GM12878 (cell line): ENCODE measurements at regions not wholly inside any gene's neighbourhood (a gene's known extent, or its start where the extent isn't known, plus 50 kb on each side); places are given as distances from the start of the nearest gene placed in this dataset.

Experiments
- ATAC-seq: fragments of 200-7000 bp; cut with Tn5 transposase; 3 replicates; pipeline ENCODE4 v1.9.1; 2020; ENCODE audit warnings: mild to moderate bottlenecking, moderate library complexity
- BruUV-seq: library from RNA; stranded (reverse); fragments of 400-500 nt; replicated peaks from 2 replicates; lab custom pipeline; 2021; lab: Mats Ljungman, UMichigan
- CTCF ChIA-PET: fragments of 300-600 bp; sonication (Branson Sonifier 250); formaldehyde crosslinking; extraction: SDS; loops from one replicate; lab custom pipeline; 2021; ENCODE audit warnings: inconsistent platforms; lab: Yijun Ruan, JAX
- POLR2A ChIA-PET: fragments of 350-600 bp; formaldehyde crosslinking; extraction: SDS; loops from one replicate; lab custom pipeline; 2021; ENCODE audit warnings: inconsistent platforms; lab: Charles Lee
- RAD21 ChIA-PET: fragments of 300-600 bp; sonication (Branson Sonifier 250); formaldehyde crosslinking; loops from one replicate; lab custom pipeline; 2023; ENCODE audit warnings: antibody characterized with exemption; ENCODE audit not compliant: unreplicated experiment; lab: Charles Lee
- SMC1A ChIA-PET: fragments of 300-600 bp; sonication (Branson Sonifier 250); formaldehyde crosslinking; loops from one replicate; lab custom pipeline; 2023; ENCODE audit not compliant: unreplicated experiment, uncharacterized antibody; lab: Charles Lee
- DNase-seq: peaks from one replicate; pipeline ENCODE4 v3.0.0-alpha.2; 2011; ENCODE audit warnings: low read depth, low spot score
- FAIRE-seq: peaks from 3 replicates; lab custom pipeline; 2011; peaks lifted over from hg19 to GRCh38; lab: Jason Lieb, UNC
- H2AFZ ChIP-seq: 2 replicates; pipeline ENCODE4 v1.6.0; 2011; ENCODE audit warnings: low read depth, low read length, control low read depth; ENCODE audit not compliant: control insufficient read depth
- H3K27ac ChIP-seq: 2 replicates; pipeline ENCODE4 v1.5.1; 2011; ENCODE audit warnings: control low read depth; ENCODE audit not compliant: control insufficient read depth, insufficient read depth
- H3K27me3 ChIP-seq, 2 experiments: replicated peaks in 1 of 2; 2 replicates each; pipeline versions ENCODE4 v1.6.0 to v1.6.1; 2011; ENCODE audit warnings: low read length in 1 of 2; ENCODE audit not compliant: control insufficient read depth in 2 of 2, insufficient read depth in 2 of 2
- H3K36me3 ChIP-seq, 2 experiments: 2 replicates each; pipeline ENCODE4 v1.5.1; 2011; ENCODE audit warnings: low read length in 1 of 2; ENCODE audit not compliant: control insufficient read depth in 2 of 2, insufficient read depth in 2 of 2
- H3K4me1 ChIP-seq: 2 replicates; pipeline ENCODE4 v1.6.1; 2011; ENCODE audit warnings: mild to moderate bottlenecking, low read length, moderate library complexity, mixed read lengths; ENCODE audit not compliant: control insufficient read depth, insufficient read depth
- H3K4me2 ChIP-seq: 2 replicates; pipeline ENCODE4 v1.6.0; 2011; ENCODE audit warnings: control low read depth; ENCODE audit not compliant: control insufficient read depth, insufficient read depth
- H3K4me3 ChIP-seq: fragments of 200-600 bp; sonication (generic); 2 replicates; pipeline ENCODE4 v1.5.1; 2016
- H3K79me2 ChIP-seq: 2 replicates; pipeline ENCODE4 v1.6.0; 2011; ENCODE audit warnings: low read length; ENCODE audit not compliant: control insufficient read depth, insufficient read depth
- H3K9ac ChIP-seq: 2 replicates; pipeline ENCODE4 v1.8.0; 2011; ENCODE audit warnings: low read length, control low read depth, mixed read lengths; ENCODE audit not compliant: control insufficient read depth, insufficient read depth
- H3K9me3 ChIP-seq: replicated peaks from 3 replicates; pipeline ENCODE4 v1.5.1; 2011; ENCODE audit warnings: mild to moderate bottlenecking, low read length; ENCODE audit not compliant: control insufficient read depth, insufficient read depth
- H4K20me1 ChIP-seq: 2 replicates; pipeline ENCODE4 v1.6.0; 2011; ENCODE audit not compliant: control insufficient read depth, insufficient read depth
- DPF2 ChIP-seq: fragments of 450-650 bp; IDR thresholded peaks from 2 replicates; pipeline ENCODE4 v1.6.1; 2017; ENCODE audit warnings: mild to moderate bottlenecking
- EED ChIP-seq: sonication (generic); IDR thresholded peaks from 2 replicates; pipeline ENCODE4 v1.6.1; 2016; ENCODE audit warnings: antibody characterized with exemption, low read depth
- GABPA ChIP-seq: IDR thresholded peaks from 2 replicates; pipeline ENCODE4 v1.6.1; 2014; ENCODE audit warnings: antibody characterized with exemption, low read depth, mild to moderate bottlenecking, inconsistent platforms
- HCFC1 ChIP-seq: fragments of 150-350 bp; IDR thresholded peaks from 2 replicates; pipeline ENCODE4 v1.6.1; 2014; ENCODE audit warnings: low read length
- HDAC6 ChIP-seq: fragments of 200-600 bp; sonication (generic); IDR thresholded peaks from one replicate; pipeline ENCODE4 v1.8.0; 2017; ENCODE audit warnings: antibody characterized with exemption; ENCODE audit not compliant: unreplicated experiment
- HDGF ChIP-seq: fragments of 450-650 bp; IDR thresholded peaks from 2 replicates; pipeline ENCODE4 v1.6.1; 2016; ENCODE audit warnings: antibody characterized with exemption
- JUNB ChIP-seq: IDR thresholded peaks from 2 replicates; pipeline ENCODE4 v1.6.1; 2016; ENCODE audit warnings: antibody characterized with exemption, mild to moderate bottlenecking
- KAT2A ChIP-seq: conservative IDR thresholded peaks from 2 replicates; pipeline ENCODE4 v1.6.1; 2011; ENCODE audit warnings: low read depth, low read length; ENCODE audit not compliant: control insufficient read depth
- MEF2A ChIP-seq: IDR thresholded peaks from 2 replicates; pipeline ENCODE4 v1.6.1; 2011; ENCODE audit warnings: low read depth, mild to moderate bottlenecking, low read length, moderate library complexity; ENCODE audit not compliant: insufficient read depth
- PAX8 ChIP-seq: fragments of 450-650 bp; IDR thresholded peaks from 2 replicates; pipeline ENCODE4 v1.6.1; 2017; ENCODE audit warnings: mild to moderate bottlenecking, moderate library complexity
- RAD21 ChIP-seq: IDR thresholded peaks from 2 replicates; pipeline ENCODE4 v1.6.1; 2011; ENCODE audit warnings: mild to moderate bottlenecking, low read depth, low read length, moderate library complexity; ENCODE audit not compliant: insufficient read depth
- SMAD5 ChIP-seq: IDR thresholded peaks from 2 replicates; pipeline ENCODE4 v1.6.1; 2016; ENCODE audit warnings: antibody characterized with exemption, low read depth
- SMC3 ChIP-seq: IDR thresholded peaks from 2 replicates; pipeline ENCODE4 v1.6.1; 2011; ENCODE audit warnings: low read length, improper control_type of control experiment, borderline replicate concordance
- ZNF384 ChIP-seq: IDR thresholded peaks from 2 replicates; pipeline ENCODE4 v1.6.1; 2012; ENCODE audit warnings: low read depth, mild to moderate bottlenecking, low read length, improper control_type of control experiment, borderline replicate concordance
- ZNF622 ChIP-seq: fragments of 450-650 bp; IDR thresholded peaks from 2 replicates; pipeline ENCODE4 v1.6.1; 2017; ENCODE audit warnings: mild to moderate bottlenecking, inconsistent platforms
- ZSCAN29 ChIP-seq: fragments of 450-650 bp; IDR thresholded peaks from 2 replicates; pipeline ENCODE4 v1.6.1; 2017; ENCODE audit warnings: mild to moderate bottlenecking, moderate library complexity
- WGBS: methylation state at CpG from one replicate; pipeline ENCODE4 v1.1.6; 2016; ENCODE audit warnings: low lambda C conversion rate; ENCODE audit not compliant: insufficient replicate concordance, insufficient coverage; ENCODE audit errors: missing lambda C conversion rate; 5-methylcytosine and 5-hydroxymethylcytosine counted together
- in situ Hi-C: fragments of 300-500 bp; cut with MboI; formaldehyde crosslinking; loops from 9 replicates; pipeline ENCODE4 v1.14.3; 2018; ENCODE audit warnings: mixed read lengths
- intact Hi-C: fragments of 100-400 bp; cut with micrococcal nuclease; formaldehyde crosslinking; loops from one replicate; pipeline ENCODE4 v1.14.2; 2022; ENCODE audit not compliant: unreplicated experiment
- TF ChIP-seq, protein P1 (sequence below): fragments of 150-350 bp; IDR thresholded peaks from 2 replicates; pipeline ENCODE4 v1.6.1; 2016; ENCODE audit warnings: low read depth, low read length
- TF ChIP-seq, protein P2 (sequence below): IDR thresholded peaks from 2 replicates; pipeline ENCODE4 v1.6.1; 2012; ENCODE audit warnings: mild to moderate bottlenecking, low read depth, low read length

DNA sequence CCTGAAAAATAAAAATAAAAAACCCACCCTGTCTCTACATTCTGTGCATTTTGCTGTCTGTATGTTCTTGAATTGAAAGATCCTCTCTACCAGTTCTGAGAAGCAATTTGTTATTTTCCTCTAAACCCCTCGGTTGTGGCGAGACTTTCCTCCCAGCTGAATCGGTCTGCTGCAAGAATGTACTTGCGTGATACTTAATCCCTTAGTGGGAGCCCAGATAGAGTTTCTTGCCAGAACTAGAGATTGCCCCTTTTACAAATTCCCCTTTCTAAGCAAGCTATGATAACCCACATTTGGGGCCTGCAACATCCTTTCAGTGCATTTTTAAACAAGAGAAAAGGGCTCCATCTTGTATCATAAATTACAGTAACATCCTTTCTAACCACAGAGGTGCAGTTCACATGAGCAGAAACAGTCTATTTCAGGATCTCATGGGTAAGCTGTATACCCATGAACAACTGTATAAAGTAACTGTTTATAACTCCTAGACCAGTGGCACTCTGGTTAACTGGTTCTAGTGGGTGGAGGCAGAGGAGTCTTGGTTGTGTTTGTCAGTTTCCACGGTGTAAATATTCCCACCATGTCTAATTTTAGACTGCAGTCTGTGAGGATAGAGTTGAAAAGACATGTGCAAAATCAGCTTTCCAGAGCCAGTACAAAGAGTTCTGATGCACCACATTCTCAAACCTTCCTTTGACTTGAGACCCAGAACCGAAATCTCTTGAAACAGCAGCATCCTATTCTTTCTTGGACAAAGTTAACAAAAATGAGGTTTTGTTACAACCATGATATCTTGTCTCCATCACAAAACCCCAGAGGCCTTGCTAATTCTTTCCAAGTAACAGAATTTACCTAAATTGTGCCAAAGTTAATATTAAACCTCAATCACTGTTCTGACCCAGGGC, 113.1 kb upstream of the ZNF217 start:
- FAIRE-seq (peak; percentile 91), ATAC-seq (peak; percentile 64), DNase-seq (peak; percentile 81)
- WGBS = 6% methylated on average over 6 of the region's 6 CpGs
- ChIA-PET SMC1A (interaction anchor here (0.8 to 5.2 kb wide), 28 partner anchors 9 to 223 kb away, joined by 3 to 64 read pairs (median 5); no protein-coding TSS in a partner anchor), CTCF (interaction anchor here (0.6 to 2.1 kb wide), 9 partner anchors 24 to 187 kb away, joined by 3 to 5 read pairs (median 3); no protein-coding TSS in a partner anchor), POLR2A (interaction anchor here (0.6 to 3.3 kb wide), 9 partner anchors 9 to 128 kb away, joined by 3 to 22 read pairs (median 3); no protein-coding TSS in a partner anchor), RAD21 (interaction anchor here (0.7 to 4.7 kb wide), 22 partner anchors 10 to 228 kb away, joined by 3 to 34 read pairs (median 7); no protein-coding TSS in a partner anchor)
- Histone ChIP-seq H4K20me1 (no peaks in the 10 kb centered on the region), H3K4me1 (peaks cover 42% of the 10 kb centered on the region), H3K36me3 (no peaks in the 10 kb centered on the region), H2AFZ (peak overlapping the region; percentile 67), H3K79me2 (no peaks in the 10 kb centered on the region), H3K27me3 (no peaks in the 10 kb centered on the region), H3K27ac (peak overlapping the region; percentile 97), H3K4me3 (peak overlapping the region; percentile 25; the same call in 1 of the 2 replicates), H3K4me2 (peak overlapping the region; percentile 92), H3K9me3 (no peaks in the 10 kb centered on the region), H3K9ac (peak overlapping the region; percentile 57)
- in situ Hi-C loops = no loop called here
- BruUV-seq = no TSS peak
- intact Hi-C loops = loop anchor here (2.0 to 5.0 kb wide), 4 partner anchors 30 to 211 kb away; no protein-coding TSS in a partner anchor
- TF ChIP-seq ZNF622 (no peak), HCFC1 (no peak), HDGF (no peak), ZSCAN29 (no peak), ZNF384 (no peak), RAD21 (no peak; the same call in 1 of the 2 replicates), GABPA (no peak), PAX8 (no peak), MEF2A (peak; percentile 84), JUNB (no peak), HDAC6 (no peak), EED (peak; percentile 16; the same call in 1 of the 2 replicates), KAT2A (no peak), SMC3 (no peak; the same call in 1 of the 2 replicates), DPF2 (no peak), SMAD5 (no peak)
- TF ChIP-seq, protein P1, sequence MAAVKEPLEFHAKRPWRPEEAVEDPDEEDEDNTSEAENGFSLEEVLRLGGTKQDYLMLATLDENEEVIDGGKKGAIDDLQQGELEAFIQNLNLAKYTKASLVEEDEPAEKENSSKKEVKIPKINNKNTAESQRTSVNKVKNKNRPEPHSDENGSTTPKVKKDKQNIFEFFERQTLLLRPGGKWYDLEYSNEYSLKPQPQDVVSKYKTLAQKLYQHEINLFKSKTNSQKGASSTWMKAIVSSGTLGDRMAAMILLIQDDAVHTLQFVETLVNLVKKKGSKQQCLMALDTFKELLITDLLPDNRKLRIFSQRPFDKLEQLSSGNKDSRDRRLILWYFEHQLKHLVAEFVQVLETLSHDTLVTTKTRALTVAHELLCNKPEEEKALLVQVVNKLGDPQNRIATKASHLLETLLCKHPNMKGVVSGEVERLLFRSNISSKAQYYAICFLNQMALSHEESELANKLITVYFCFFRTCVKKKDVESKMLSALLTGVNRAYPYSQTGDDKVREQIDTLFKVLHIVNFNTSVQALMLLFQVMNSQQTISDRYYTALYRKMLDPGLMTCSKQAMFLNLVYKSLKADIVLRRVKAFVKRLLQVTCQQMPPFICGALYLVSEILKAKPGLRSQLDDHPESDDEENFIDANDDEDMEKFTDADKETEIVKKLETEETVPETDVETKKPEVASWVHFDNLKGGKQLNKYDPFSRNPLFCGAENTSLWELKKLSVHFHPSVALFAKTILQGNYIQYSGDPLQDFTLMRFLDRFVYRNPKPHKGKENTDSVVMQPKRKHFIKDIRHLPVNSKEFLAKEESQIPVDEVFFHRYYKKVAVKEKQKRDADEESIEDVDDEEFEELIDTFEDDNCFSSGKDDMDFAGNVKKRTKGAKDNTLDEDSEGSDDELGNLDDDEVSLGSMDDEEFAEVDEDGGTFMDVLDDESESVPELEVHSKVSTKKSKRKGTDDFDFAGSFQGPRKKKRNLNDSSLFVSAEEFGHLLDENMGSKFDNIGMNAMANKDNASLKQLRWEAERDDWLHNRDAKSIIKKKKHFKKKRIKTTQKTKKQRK = no peak
- TF ChIP-seq, protein P2, sequence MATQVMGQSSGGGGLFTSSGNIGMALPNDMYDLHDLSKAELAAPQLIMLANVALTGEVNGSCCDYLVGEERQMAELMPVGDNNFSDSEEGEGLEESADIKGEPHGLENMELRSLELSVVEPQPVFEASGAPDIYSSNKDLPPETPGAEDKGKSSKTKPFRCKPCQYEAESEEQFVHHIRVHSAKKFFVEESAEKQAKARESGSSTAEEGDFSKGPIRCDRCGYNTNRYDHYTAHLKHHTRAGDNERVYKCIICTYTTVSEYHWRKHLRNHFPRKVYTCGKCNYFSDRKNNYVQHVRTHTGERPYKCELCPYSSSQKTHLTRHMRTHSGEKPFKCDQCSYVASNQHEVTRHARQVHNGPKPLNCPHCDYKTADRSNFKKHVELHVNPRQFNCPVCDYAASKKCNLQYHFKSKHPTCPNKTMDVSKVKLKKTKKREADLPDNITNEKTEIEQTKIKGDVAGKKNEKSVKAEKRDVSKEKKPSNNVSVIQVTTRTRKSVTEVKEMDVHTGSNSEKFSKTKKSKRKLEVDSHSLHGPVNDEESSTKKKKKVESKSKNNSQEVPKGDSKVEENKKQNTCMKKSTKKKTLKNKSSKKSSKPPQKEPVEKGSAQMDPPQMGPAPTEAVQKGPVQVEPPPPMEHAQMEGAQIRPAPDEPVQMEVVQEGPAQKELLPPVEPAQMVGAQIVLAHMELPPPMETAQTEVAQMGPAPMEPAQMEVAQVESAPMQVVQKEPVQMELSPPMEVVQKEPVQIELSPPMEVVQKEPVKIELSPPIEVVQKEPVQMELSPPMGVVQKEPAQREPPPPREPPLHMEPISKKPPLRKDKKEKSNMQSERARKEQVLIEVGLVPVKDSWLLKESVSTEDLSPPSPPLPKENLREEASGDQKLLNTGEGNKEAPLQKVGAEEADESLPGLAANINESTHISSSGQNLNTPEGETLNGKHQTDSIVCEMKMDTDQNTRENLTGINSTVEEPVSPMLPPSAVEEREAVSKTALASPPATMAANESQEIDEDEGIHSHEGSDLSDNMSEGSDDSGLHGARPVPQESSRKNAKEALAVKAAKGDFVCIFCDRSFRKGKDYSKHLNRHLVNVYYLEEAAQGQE = no peak
